H9 (cell line): ENCODE measurements at regions not wholly inside any gene's neighbourhood (a gene's known extent, or its start where the extent isn't known, plus 50 kb on each side); places are given as distances from the start of the nearest gene placed in this dataset.

Source experiments
- DNase-seq: peaks from one replicate; pipeline ENCODE4 v3.0.0-alpha.2; 2017
- H2AFZ ChIP-seq: one replicate; pipeline ENCODE4 v1.6.1; 2013; ENCODE audit warnings: mild to moderate bottlenecking, low read length, control low read depth, moderate library complexity
- H2AK5ac ChIP-seq: 2 replicates; pipeline ENCODE4 v1.6.1; 2013; ENCODE audit warnings: low read length, control low read depth, mixed read lengths; ENCODE audit not compliant: insufficient read length
- H2BK120ac ChIP-seq: one replicate; pipeline ENCODE4 v1.6.1; 2013; ENCODE audit warnings: low read depth, mild to moderate bottlenecking, low read length, control low read depth, inconsistent platforms; ENCODE audit not compliant: poor library complexity, severe bottlenecking
- H2BK12ac ChIP-seq: 2 replicates; pipeline ENCODE4 v1.6.1; 2013; ENCODE audit warnings: low read length, control low read depth, mixed read lengths, low read depth; ENCODE audit not compliant: insufficient read length
- H2BK15ac ChIP-seq: 2 replicates; pipeline ENCODE4 v1.6.1; 2013; ENCODE audit warnings: low read depth, low read length, control low read depth
- H2BK20ac ChIP-seq: one replicate; pipeline ENCODE4 v1.6.1; 2013; ENCODE audit warnings: low read depth, mild to moderate bottlenecking, low read length, control low read depth, inconsistent platforms; ENCODE audit not compliant: poor library complexity, severe bottlenecking
- H2BK5ac ChIP-seq: 2 replicates; pipeline ENCODE4 v1.6.1; 2013; ENCODE audit warnings: low read length, control low read depth, mixed read lengths; ENCODE audit not compliant: insufficient read length
- H3K14ac ChIP-seq: 2 replicates; pipeline ENCODE4 v1.6.1; 2013; ENCODE audit warnings: low read length, control low read depth; ENCODE audit not compliant: insufficient read depth
- H3K18ac ChIP-seq: 2 replicates; pipeline ENCODE4 v1.6.1; 2013; ENCODE audit warnings: low read depth, mild to moderate bottlenecking, mixed read lengths, low read length, control low read depth; ENCODE audit not compliant: insufficient read length
- H3K23ac ChIP-seq: 2 replicates; pipeline ENCODE4 v1.6.1; 2013; ENCODE audit warnings: low read length, control low read depth, mixed read lengths, low read depth; ENCODE audit not compliant: insufficient read length
- H3K23me2 ChIP-seq: 2 replicates; pipeline ENCODE4 v1.6.1; 2013; ENCODE audit warnings: low read depth, mild to moderate bottlenecking, mixed read lengths, low read length, control low read depth; ENCODE audit not compliant: insufficient read length, poor library complexity, severe bottlenecking
- H3K27ac ChIP-seq: 2 replicates; pipeline ENCODE4 v1.5.1; 2013; ENCODE audit warnings: low read length, control low read depth, mixed read lengths, low read depth; ENCODE audit not compliant: insufficient read length
- H3K27me3 ChIP-seq: 2 replicates; pipeline ENCODE4 v1.6.1; 2013; ENCODE audit warnings: low read length, control low read depth, inconsistent platforms; ENCODE audit not compliant: insufficient read depth
- H3K4ac ChIP-seq: 2 replicates; pipeline ENCODE4 v1.6.1; 2013; ENCODE audit warnings: low read depth, mild to moderate bottlenecking, control low read depth, inconsistent platforms, low read length, moderate library complexity
- H3K4me1 ChIP-seq: 2 replicates; pipeline ENCODE4 v1.6.1; 2013; ENCODE audit warnings: low read length, control low read depth, inconsistent platforms; ENCODE audit not compliant: insufficient read depth
- H3K4me2 ChIP-seq: 2 replicates; pipeline ENCODE4 v1.6.1; 2013; ENCODE audit warnings: low read length, control low read depth, mixed read lengths; ENCODE audit not compliant: insufficient read length, insufficient read depth
- H3K56ac ChIP-seq: 2 replicates; pipeline ENCODE4 v1.6.1; 2013; ENCODE audit warnings: low read depth, mild to moderate bottlenecking, mixed read lengths, low read length, control low read depth; ENCODE audit not compliant: insufficient read length
- H3K79me1 ChIP-seq: 2 replicates; pipeline ENCODE4 v1.6.1; 2013; ENCODE audit warnings: low read depth, mild to moderate bottlenecking, moderate library complexity, low read length, control low read depth, inconsistent platforms; ENCODE audit not compliant: insufficient read depth, poor library complexity, severe bottlenecking
- H3K79me2 ChIP-seq: 2 replicates; pipeline ENCODE4 v1.6.1; 2013; ENCODE audit warnings: low read length, control low read depth, inconsistent platforms; ENCODE audit not compliant: insufficient read depth
- H3K9ac ChIP-seq: 2 replicates; pipeline ENCODE4 v1.6.1; 2013; ENCODE audit warnings: low read length, control low read depth, mixed read lengths; ENCODE audit not compliant: insufficient read length; ENCODE audit errors: extremely low read depth
- H3K9me3 ChIP-seq: one replicate; pipeline ENCODE4 v1.6.1; 2013; ENCODE audit warnings: low read depth, low read length, inconsistent platforms; ENCODE audit not compliant: control insufficient read depth
- H3T11ph ChIP-seq: one replicate; pipeline ENCODE4 v1.6.1; 2013; ENCODE audit warnings: mild to moderate bottlenecking, low read length, control low read depth, inconsistent platforms
- H4K20me1 ChIP-seq: one replicate; pipeline ENCODE4 v1.6.1; 2013; ENCODE audit not compliant: control insufficient read depth, insufficient read length, insufficient read depth
- H4K5ac ChIP-seq: 2 replicates; pipeline ENCODE4 v1.6.1; 2013; ENCODE audit warnings: low read depth, mild to moderate bottlenecking, mixed read lengths, low read length, control low read depth; ENCODE audit not compliant: insufficient read length
- H4K8ac ChIP-seq: replicated peaks from 2 replicates; pipeline ENCODE4 v1.6.1; 2013; ENCODE audit warnings: low read length, control low read depth, mixed read lengths, low read depth; ENCODE audit not compliant: insufficient read length
- H4K91ac ChIP-seq: 2 replicates; pipeline ENCODE4 v1.6.1; 2013; ENCODE audit warnings: low read depth, mild to moderate bottlenecking, moderate library complexity, mixed read lengths, low read length, control low read depth; ENCODE audit not compliant: insufficient read length
- H3K27ac Mint-ChIP-seq, 3 experiments: 2 replicates in 2 of 3; 3 replicates in 1 of 3; pipeline ENCODE4 v1.8.0; 2020 to 2021; ENCODE audit warnings: mixed read lengths in 3 of 3, mild to moderate bottlenecking in 1 of 3, moderate library complexity in 1 of 3
- H3K27me3 Mint-ChIP-seq: 2 replicates; pipeline ENCODE4 v1.8.0; 2021; ENCODE audit warnings: low read depth, mild to moderate bottlenecking, moderate library complexity, mixed read lengths
- H3K36me3 Mint-ChIP-seq, 3 experiments: 2 replicates in 2 of 3; 3 replicates in 1 of 3; pipeline ENCODE4 v1.8.0; 2020 to 2021; ENCODE audit warnings: low read depth in 3 of 3, mixed read lengths in 3 of 3; ENCODE audit not compliant: insufficient read depth in 1 of 3
- H3K4me1 Mint-ChIP-seq, 2 experiments: 2 replicates each; pipeline ENCODE4 v1.8.0; 2020; ENCODE audit warnings: mixed read lengths in 2 of 2
- H3K4me3 Mint-ChIP-seq, 2 experiments: 2 replicates in 1 of 2; 3 replicates in 1 of 2; pipeline ENCODE4 v1.8.0; 2020 to 2021; ENCODE audit warnings: mild to moderate bottlenecking in 2 of 2, mixed read lengths in 2 of 2, moderate library complexity in 1 of 2
- H3K9me3 Mint-ChIP-seq, 2 experiments: 2 replicates in 1 of 2; 3 replicates in 1 of 2; pipeline ENCODE4 v1.8.0; 2020; ENCODE audit warnings: mild to moderate bottlenecking in 2 of 2, mixed read lengths in 2 of 2, moderate library complexity in 1 of 2
- WGBS: extraction: QIAGEN DNeasy Blood & Tissue Kit; methylation state at CpG from one replicate; pipeline ENCODE4 v1.1.7; 2013; ENCODE audit warnings: missing lambda C conversion rate, low lambda C conversion rate, mixed read lengths; ENCODE audit not compliant: insufficient read length; ENCODE audit errors: extremely low coverage; 5-methylcytosine and 5-hydroxymethylcytosine counted together
- TF ChIP-seq, protein P1 (sequence below): fragments of 200-600 bp; sonication (generic); conservative IDR thresholded peaks from 3 replicates; pipeline ENCODE4 v1.8.0; 2021; ENCODE audit warnings: antibody characterized with exemption, mild to moderate bottlenecking

DNA sequence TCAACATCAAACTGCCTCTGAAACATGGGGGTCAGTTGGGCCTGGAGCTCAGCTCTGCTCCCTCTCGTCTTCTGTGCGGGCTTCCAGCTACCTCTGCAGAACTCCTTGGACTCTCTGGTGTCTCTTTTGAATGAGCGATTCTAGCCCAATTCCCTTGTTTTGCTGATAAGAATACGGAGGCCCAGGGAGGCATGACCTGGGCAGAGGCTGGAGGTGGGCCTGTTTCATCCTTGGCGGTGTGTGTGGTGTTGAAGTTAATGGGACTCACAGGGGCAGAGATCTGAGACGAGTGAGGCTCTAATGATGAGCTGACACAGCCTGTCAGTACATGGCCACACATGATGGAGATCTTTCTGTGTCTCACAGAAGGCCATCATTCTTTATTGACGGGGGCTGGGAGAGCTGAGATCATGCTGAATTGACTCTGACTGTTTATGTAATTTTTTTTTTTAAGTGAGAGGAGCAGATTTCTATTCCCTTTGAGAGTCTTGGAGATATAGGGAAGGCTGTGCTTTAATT lies 134.5 kb downstream of the URB2 start:
- Histone ChIP-seq H3K27ac (no peak overlapping the region), H3K4ac (no peak overlapping the region), H3K23me2 (no peaks in the 10 kb centered on the region), H2AK5ac (no peak overlapping the region), H2BK120ac (no peak overlapping the region), H2BK15ac (no peak overlapping the region), H2BK20ac (no peak overlapping the region), H3K79me1 (no peaks in the 10 kb centered on the region), H4K20me1 (no peaks in the 10 kb centered on the region), H2BK12ac (no peak overlapping the region), H3K4me2 (no peak overlapping the region), H2BK5ac (no peak overlapping the region), H3K9me3 (no peaks in the 10 kb centered on the region), H3K79me2 (no peaks in the 10 kb centered on the region), H3K4me1 (no peaks in the 10 kb centered on the region), H3K9ac (no peak overlapping the region), H3K27me3 (no peaks in the 10 kb centered on the region), H2AFZ (no peak overlapping the region), H4K5ac (no peak overlapping the region), H3K18ac (no peak overlapping the region), H3T11ph (no peak overlapping the region), H3K23ac (no peak overlapping the region), H4K91ac (no peak overlapping the region), H4K8ac (no peak overlapping the region), H3K56ac (no peak overlapping the region), H3K14ac (no peak overlapping the region)
- no CpG with 5 or more reads among the region's 7 CpGs for WGBS
- Mint-ChIP-seq H3K9me3 (no peaks in the 10 kb centered on the region), H3K36me3 (no peaks in the 10 kb centered on the region), H3K27ac (no peak overlapping the region), H3K27me3 (peaks cover 5% of the 10 kb centered on the region), H3K4me1 (no peaks in the 10 kb centered on the region), H3K4me3 (no peak overlapping the region)
- TF ChIP-seq, protein P1, sequence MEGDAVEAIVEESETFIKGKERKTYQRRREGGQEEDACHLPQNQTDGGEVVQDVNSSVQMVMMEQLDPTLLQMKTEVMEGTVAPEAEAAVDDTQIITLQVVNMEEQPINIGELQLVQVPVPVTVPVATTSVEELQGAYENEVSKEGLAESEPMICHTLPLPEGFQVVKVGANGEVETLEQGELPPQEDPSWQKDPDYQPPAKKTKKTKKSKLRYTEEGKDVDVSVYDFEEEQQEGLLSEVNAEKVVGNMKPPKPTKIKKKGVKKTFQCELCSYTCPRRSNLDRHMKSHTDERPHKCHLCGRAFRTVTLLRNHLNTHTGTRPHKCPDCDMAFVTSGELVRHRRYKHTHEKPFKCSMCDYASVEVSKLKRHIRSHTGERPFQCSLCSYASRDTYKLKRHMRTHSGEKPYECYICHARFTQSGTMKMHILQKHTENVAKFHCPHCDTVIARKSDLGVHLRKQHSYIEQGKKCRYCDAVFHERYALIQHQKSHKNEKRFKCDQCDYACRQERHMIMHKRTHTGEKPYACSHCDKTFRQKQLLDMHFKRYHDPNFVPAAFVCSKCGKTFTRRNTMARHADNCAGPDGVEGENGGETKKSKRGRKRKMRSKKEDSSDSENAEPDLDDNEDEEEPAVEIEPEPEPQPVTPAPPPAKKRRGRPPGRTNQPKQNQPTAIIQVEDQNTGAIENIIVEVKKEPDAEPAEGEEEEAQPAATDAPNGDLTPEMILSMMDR: no peak
- no peak for DNase-seq
